GM19452 (cell line): ENCODE measurements at regions not wholly inside any gene's neighbourhood (a gene's known extent, or its start where the extent isn't known, plus 50 kb on each side); places are given as distances from the start of the nearest gene placed in this dataset.
"Not testable (repeated sequence)": the region's sequence is repeated elsewhere in the genome, so short reads cannot be mapped to it uniquely, and the experiment has no call there.

Experiments used
- ATAC-seq: cut with Tn5 transposase; IDR thresholded peaks from one replicate; pipeline ENCODE4 v1.9.1; 2021; ENCODE audit not compliant: unreplicated experiment

DNA sequence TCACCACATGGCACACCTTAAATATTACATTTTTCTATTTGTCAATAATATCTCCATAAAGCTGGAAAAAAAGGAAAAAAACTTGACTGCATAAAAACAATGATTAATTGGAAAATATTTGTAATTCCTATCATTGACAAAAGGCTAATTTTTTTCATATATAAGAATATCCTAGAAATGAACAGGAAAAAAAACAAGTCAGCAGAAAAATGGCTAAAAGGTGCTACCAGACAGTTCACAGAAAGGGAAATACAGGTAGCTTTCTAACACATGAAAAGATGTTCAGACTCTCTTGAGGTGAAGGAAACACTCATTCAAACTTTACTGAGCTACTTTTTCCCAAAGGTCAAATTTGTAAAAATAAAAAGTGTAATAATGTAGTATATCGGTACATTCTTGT is 104.1 kb upstream of the SCAF8 start:
- no peak for ATAC-seq

DNA sequence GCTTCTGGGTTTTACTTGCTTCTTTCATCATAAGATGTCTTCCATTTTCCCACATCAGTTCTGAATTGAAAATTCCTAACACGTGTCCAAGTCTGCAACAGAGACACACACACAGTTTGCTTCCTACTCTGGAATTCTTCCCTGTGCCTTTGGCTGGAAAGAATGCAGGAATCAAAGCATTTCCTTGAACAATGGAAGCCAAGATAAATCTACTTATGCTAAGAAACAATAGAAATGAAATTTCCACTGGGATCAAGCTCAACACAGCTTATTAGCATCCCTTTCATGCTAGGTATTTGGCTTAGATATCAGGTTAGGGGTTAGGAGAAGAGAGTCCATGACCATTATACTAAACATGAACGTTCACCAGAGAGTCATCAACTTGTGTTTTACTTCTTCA is 101.1 kb upstream of the SCAF8 start:
- ATAC-seq = no peak

DNA sequence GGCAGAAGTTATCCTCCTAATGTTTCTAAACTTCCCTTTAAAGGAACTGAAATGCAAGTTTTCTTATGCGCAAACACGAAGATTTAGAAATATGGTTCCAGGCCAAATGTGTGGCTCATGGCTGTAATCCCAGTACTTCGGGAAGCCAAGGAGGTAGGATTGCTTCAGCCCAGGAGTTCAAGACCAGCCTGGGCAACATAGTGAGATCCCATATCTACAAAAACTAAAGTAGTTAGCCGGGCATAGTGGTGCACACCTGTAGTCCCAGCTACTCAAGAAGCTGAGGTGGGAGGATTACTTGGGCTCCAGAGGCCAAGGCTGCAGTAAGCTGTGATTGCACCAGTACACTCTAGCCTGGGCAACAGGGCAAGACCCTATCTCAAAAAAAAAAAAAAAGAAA is 95.8 kb upstream of the SCAF8 start:
- ATAC-seq = no peak

DNA sequence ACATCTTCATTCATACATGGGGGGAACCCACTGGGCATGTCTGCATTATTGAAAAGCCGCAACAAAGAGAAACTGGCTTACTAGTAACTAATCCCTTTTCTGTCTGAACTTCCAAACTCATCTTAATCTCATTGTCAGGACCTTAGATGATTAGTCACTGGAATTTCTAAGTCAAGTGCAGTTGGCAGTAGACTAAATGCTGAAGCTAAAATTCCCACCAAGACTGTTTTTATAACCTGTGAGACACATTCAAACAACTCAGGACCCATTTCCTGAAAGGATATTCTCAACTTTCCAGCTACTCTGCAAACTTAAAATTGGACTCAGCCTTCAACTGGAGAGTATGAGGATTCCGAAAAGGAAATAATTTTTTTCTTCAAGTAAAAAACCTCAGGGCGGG is 94.8 kb upstream of the SCAF8 start:
- ATAC-seq = no peak

DNA sequence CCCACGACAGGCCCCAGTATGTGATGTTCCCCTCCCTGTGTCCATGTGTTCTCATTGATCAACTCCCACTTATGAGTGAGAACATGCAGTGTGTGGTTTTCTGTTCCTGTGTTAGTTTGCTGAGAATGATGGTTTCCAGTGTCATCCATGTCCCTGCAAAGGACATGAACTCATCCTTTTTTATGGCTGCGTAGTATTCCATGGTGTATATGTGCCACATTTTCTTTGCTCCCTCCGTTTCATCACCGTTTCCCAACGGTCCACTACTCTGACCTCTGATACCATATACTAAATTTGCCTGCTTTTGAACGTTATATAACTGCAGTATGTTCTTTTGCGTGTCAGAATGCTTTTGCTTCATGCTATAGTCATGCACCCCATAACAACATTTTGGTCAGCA is 94.0 kb upstream of the SCAF8 start:
- not testable (repeated sequence) for ATAC-seq

DNA sequence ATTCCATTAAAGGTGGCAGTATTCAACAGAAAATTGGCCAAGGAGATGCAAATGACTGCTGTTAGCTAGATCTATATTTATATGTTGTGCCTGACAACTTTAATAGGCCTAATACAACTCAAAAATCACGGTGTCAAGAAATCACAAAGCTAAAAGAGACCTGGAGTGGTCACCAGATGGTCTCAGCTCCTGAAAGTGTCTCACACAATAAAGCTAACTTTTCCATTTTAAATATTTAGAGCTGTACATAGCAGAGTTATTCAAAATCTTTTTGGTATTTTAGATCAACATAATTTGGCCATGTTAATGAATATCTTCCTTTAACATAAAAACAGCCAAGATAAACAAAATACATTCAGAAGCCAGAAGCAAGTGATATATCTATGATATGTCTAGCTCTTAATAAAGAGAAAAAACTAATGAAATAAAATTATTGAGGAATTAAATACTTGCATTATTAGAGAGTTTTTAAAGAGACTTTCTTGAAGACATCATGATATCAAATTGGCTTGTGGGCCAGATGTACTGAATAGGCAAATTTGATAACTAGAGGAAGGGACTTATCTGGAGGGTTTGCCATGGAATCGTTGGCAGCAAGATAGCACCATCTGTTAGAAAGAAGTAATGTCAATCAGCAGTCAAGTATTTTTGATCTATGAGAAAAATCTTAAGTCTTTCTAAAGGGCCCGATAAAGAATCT is 84.9 kb upstream of the SCAF8 start:
- ATAC-seq = no peak

DNA sequence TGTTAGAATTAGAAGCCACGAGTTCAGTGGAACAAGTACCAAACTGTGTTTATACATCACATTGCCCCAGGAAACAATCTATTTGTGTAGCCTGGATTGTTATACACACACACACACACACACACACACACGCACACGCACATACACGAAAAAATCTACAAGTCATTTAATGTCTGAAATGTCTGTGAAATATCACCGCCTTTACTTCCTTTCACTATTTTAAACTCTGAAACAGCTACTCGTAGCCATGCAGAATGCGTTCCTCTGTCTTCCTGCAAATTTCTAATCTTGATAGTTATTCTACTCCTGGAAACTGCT is 84.4 kb upstream of the SCAF8 start:
- ATAC-seq = no peak

DNA sequence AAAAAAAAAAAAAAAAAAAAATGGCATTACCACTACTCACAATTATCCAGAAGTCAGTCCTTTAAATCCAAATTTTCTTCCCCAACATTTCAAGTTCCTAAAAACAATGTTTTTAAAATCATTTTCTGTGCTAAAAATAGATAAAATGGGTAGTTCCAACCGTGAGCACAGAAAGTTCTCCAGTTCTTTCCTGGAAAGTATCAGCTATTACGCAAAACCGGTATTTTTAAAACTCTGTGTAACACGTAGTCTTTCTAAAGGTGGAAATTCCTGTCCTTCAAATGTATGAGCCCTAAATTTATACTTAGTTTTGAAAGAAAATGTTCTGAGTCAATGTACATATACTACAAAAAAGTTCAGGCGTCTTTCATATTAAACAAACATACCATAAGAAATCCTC is 83.5 kb upstream of the SCAF8 start:
- ATAC-seq = no peak

DNA sequence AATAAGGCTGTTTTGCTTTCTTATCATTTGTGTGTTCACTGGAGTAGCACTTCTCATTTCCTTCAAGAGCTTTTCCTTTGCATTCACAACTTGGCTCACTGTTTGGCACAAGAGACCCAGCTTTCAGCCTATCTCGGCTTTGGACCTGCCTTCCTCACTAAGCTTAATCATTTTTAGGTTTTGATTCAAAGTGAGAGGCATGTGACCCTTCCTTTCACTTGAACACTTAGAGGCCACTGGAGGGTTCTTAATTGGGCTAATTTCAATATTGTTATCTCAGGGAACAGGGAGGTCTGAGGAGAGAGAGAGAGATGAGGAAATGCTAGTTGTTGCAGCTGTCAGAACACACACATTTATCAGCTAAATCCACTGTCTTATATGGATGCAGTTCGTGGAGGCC is 82.9 kb upstream of the SCAF8 start:
- no peak for ATAC-seq

DNA sequence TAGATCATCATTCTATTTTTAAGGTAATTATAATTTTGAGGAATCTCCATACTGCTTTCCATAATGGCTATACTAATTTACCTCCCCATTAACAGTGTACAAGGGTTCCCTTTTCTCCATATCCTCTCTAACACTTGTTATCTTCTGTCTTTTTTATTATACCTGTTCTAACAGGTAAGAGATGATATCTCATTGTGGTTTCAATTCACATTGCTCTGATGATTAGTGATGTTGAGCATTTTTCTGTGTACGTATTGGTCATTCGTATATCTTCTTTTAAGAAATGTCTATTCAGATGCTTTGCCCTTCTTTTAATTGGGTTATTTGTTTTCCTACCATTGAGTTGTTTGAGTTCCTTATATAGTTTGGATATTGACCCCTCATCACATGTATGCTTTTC is 81.6 kb upstream of the SCAF8 start:
- no peak for ATAC-seq

DNA sequence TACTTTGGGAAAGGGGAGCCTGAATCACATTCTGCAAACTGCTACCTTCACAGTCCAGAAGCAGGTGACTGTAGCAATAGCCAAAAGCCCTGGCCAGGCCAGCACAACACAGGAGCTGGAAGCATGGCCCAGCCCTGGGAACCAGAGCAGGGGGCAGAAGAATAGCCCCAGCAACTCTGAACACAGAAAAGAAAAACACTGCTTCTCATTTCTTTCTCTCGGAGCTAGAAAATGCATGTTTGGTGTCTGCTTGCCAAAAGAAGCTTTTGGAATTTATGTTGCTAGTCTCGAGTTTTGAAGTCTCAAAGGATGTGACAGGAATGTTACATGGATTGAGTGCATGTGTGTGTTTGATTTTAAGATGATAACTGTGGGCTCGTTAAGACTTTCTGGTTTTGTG is 79.8 kb upstream of the SCAF8 start:
- ATAC-seq = no peak

DNA sequence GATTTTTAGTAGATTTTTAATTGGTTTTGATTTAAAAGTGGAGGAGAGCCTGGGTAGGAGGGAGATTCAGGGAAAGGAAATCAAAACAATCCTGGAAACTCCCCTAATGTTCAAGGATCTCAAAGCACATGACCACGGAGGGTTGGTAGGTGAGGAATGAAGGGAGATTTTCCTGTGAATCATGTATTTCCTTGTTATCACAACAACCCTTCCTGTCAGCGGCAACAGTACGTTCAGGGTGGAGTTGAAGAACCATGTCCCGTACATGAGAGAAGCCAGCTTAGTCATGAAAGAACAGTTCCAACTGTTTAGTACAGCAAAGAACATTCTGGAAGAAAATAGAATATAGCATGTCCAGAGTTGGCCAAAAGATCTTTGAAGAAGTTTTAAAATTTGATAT is 79.4 kb upstream of the SCAF8 start:
- no peak for ATAC-seq

DNA sequence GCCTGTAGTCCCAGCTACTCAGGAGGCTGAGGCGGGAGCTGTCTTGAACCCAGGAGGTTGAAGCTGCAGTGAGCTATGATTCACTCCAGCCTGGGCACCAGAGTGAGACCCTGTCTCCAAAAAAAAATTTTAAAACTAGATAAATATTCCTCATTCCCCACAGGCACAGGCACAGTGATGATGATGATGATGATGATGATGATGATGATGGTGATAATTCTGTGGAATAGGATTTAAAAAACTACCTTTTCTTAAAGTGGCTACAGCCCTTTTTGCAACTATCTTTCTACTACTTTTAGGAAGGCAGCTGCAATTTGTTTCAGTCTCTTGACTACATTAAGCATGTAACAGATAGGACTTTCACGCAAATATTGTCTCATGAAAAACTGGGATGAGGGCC is 76.6 kb upstream of the SCAF8 start:
- no peak for ATAC-seq

DNA sequence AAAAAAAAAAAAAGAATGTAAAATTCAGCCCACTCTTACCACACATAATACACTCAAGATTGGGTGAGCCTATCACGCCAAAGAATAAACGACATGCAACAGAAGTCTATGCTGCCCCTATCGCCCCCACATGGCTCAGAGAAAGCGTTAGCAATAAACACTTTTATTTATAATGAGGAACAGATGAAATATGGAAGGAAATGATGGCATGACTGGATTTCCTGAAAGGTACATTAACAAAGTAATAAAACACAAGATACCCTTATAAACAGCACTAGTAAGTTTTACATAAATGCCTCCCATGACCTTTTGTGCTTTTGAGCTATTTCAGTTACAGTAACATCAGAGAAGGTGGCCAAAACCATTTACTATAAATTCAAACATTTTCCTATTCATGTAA is 71.4 kb upstream of the SCAF8 start:
- no peak for ATAC-seq

DNA sequence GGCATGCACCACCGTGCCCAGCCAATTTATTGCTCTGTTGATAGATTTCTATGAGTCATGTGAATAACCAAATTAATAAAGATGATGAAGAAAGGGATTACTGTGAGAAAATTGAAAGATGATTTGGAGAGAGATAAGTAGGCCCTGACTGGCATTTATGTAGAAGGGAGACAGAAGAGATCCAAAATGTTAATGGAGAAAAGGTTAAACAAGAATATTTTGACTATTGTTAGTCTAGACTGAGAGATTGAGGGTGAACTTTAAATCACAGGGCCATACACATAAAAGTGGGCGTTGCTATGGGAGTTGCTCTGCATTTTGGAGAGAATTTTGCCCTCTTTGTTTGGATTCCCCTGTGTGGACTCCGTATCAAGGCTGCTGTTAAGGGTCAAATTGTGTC is 68.9 kb upstream of the SCAF8 start:
- ATAC-seq = no peak

DNA sequence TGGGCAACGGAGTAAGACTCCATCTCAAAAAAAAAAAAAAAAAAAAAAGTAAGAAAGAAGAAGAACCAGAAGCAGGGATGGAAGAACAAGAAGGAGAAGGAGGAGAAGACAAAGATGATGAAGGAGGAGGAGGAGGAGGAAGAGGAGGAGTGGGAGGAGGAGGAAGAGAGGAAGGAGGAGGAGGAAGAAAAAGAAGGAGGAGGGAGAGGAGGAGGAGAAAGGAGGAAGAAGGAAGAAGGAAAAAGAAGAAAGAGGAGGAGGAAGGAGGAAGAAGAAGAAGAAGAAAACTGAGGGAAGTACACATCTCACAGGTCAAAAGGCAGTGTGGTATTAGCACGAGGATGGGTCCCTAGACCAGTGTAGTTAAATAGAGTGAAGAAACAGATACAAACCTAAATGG is 65.1 kb upstream of the SCAF8 start:
- ATAC-seq = no peak

DNA sequence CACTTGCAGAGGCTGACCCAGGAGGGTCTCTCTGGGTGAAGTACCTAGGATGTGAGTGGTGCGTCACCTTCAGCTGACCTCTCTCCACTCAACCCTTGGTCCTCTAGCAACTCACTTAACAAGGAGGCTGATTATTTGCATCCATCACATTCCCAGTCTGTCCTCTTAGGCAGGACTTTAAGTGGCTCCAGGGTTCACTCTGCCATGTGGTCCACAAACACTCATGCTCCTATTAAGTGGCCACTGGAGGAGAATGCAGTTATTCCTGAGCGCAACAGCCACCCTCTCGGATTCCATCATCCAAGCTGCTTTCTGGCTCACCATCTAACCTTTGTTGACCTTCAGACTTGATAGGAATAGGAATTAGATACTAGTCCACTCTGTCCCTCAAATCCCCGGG is 61.1 kb upstream of the SCAF8 start:
- no peak for ATAC-seq

DNA sequence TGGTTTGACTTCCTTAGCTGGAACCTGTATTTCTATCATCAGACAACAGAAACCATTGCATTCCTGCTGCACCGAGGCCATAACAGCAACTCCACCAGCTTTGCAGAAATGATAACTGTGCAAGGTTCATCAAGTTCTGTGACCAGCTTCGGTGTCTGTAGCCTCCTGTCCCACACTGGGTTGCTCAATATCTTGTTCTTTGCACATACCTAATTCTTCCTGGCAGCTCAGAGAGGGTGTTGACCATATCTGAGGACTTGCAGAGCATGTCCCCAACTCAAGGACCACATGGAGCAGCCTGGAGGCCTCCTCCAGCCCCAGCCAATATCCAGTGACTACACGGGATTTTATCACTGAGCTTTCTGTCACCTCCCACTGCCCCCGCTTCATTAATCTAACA is 59.3 kb upstream of the SCAF8 start:
- no peak for ATAC-seq

DNA sequence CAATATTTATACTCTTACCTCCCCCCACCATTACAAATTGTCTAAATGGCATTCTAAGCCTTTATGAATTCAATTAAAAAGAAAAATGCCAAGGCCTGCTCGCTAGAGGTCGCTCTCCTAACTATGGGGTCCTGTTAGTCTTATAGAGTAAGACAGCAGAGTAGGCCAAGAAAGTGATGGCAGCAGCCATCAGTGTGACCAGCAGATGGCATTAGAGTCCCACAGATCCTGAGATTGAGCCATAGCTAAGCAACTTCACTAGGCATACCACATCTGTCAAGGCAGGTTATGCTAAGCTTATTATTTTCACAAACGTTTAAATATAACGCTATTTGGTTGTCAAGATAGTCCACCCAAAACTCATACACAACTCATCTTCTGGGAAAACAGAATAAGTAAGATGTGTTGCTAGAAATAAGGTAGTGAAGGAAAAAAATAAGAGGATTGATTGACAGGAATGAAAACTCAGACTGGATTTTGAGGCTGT is 57.6 kb upstream of the SCAF8 start:
- ATAC-seq = peak; percentile 99

DNA sequence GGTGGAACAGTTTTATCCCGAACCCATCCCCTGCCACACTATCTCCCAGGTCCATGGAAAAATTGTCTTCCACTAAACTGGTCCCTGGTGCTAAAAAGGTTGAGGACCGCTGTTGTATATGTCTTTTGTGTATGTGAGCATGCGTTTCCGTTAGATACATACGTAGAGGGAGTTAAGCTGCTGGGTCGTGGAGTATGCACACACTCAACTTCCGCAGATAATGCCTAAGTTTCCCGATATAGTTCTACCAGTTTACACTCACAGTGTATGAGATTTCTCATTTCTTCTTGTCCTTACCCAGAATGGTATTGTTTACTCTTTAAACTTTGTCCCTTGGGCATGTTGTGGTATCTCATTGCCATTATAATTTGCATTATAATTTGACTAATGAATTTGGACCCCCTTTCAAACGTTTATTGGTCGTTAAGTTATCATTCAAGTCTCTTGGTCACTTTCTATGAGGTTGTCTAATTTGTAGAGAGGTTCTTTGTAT is 50.5 kb upstream of the SCAF8 start:
- ATAC-seq = no peak
